NCI-H526 (cell line): ENCODE measurements at regions not wholly inside any gene's neighbourhood (a gene's known extent, or its start where the extent isn't known, plus 50 kb on each side); places are given as distances from the start of the nearest gene placed in this dataset.

ENCODE experiments used
- DNase-seq, 2 experiments: peaks; one replicate each; lab custom pipeline; 2025; lab: John Stamatoyannopoulos, UW

GRCh38 chr22:49236541-49237075 lies 591.1 kb downstream of the BRD1 start:
- no peak for DNase-seq

GRCh38 chr22:49235463-49236300 lies 592.0 kb downstream of the BRD1 start:
- no peak for DNase-seq

- no peak for DNase-seq
Observed at GRCh38 chr22:49234459-49234858, 593.2 kb downstream of the BRD1 start.

DNA sequence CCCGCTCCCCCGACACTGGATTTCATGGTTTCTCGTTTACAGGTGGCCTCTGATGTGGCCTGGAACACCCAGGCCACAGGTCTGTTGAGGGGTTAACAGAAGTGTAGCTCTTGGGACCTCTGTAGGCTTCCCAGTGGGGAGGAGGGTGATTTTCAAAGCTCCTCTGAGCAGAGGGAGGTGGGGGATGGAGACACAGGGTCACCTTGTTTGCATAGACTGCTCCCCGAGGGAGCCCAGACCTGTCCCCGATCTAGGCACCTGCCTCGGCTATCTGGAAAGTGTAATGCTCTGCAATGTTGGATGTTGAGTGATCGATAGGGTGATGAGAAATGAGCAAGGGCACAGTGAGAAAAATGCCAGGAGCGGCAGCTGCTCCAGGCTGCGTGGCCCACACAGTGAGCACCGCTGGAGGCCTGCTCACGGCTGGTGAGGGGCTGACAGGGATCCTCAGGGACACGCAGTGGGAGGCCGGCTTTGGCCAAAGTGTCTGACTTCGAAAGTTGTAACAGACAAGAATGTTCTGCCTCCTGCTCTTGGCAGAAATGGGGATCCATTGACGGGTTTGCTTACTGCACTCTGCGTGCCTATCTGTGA lies 594.1 kb downstream of the BRD1 start:
- DNase-seq: no peak

- no peak for DNase-seq
Observed at GRCh38 chr22:49232319-49233067, 595.2 kb downstream of the BRD1 start.

- no peak for DNase-seq
Observed at GRCh38 chr22:49230194-49230577, 597.5 kb downstream of the BRD1 start.

GRCh38 chr22:49229483-49230193 lies 598.0 kb downstream of the BRD1 start:
- no peak for DNase-seq

- peak in 1 of 2 experiments; percentile 3 for DNase-seq
Observed at GRCh38 chr22:49228431-49229037, 599.1 kb downstream of the BRD1 start.

DNA sequence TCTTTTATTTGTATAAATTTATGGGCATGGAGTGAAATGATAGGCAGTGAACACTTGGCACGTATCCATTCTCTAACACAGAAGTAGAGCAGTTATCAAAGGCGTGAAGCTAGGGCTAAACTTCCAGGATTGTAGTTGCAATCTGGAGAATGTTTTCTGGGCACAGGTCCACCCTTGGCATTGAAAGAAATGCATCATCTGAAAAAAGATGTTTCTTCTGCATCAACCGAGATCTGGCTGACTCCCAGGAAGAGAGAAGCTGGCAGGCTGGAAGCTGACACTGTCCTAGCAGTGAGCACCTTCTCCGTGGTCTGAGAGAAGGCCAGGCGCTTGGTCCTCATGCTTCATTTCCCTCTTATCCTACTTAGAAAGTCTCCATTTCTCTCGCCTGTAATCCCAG lies 600.0 kb downstream of the BRD1 start:
- DNase-seq: no peak

- DNase-seq: no peak
Observed at GRCh38 chr22:49226096-49226495, 601.6 kb downstream of the BRD1 start.

- no peak for DNase-seq
Observed at GRCh38 chr22:49224243-49224642, 603.4 kb downstream of the BRD1 start.

- no peak for DNase-seq
Observed at GRCh38 chr22:49218142-49218541, 609.5 kb downstream of the BRD1 start.

- no peak for DNase-seq
Observed at GRCh38 chr22:49216579-49216978, 611.1 kb downstream of the BRD1 start.

DNA sequence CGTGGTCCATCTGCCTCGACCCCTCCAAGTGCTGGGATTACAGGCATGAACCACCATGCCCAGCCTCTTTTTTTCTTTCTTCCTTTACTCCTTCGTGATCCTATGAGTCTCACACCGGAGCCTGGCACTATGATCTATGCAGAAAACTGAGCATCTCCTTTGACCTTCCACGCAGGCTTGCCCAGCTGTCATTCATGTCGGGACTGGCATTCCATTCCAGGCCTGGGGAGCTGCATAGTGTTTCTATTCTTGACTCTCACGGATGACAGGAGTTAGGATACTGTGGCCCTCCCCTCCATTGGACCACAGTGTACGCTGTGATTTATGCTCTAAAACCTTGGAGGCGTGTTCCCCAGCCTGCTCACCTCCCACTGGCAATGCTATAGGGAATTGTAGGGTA lies 611.8 kb downstream of the BRD1 start:
- no peak for DNase-seq

DNA sequence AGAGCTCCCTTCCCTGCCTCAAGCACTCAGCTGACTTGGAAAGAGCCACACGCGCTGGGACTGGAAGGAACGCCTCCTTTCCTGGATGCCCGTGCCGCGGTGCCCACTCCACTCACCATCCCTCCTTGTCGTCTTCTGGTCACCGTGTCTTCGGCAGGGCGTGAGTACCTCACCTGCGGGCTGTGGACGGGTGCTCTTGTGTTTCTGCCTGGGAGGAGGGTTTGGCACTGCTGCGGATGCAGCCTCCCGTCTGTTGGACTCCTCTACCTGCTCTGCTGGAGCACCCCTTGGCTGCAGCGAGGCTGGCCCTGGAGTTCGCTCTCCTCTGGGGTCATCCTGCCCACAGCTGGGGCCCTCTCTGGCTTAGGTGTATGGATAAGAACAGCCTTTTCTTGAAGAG lies 612.7 kb downstream of the BRD1 start:
- DNase-seq: no peak

DNA sequence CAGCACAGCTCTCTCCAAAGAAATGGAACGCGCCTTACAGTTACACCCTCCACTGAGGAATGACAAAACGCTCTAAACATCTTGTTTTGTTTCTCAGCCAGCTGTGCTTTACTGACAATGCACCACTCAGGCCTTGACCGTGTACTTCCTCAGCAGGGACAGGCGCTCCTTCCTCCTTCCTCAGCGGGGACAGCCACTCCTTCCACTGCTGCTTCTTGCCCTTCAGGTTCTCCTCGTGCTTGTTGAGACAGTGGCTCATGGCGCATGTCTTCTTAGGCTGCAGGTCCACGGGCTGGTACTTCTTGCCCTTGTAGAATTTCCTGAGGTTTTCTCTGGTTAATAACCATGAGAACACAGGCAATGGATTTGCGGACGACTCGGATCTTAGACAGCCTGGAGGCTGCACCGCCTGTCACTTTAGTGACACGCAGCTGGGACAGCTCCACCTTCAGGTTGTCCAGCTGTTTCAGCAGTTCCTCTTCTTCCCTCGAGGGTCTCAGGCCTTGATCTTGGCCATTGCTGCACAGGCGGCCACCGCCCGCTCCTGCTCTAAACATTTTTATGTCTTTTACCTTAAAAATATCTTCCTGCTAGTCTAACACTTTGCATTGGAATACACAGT lies 613.8 kb downstream of the BRD1 start:
- no peak for DNase-seq

DNA sequence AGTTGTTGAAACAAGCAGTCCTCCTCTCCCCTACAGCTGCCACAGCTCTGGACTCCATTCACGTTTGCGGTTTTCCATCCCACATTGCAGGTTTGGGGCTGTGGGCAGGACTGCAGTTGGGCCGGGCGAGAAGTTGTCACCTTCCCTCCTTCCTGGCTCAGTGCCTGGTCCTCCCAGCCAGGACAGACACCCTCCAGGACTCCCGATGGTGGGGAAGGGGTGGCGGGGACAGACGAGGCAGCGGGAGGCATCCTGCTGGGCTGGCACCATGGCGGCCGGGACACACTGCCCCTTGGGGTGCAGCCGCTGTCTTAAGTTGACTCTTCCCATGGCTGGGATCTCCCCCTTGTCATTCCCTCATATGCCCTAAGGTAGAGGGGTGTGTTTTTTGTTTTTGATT lies 615.2 kb downstream of the BRD1 start:
- no peak for DNase-seq

- DNase-seq: no peak
Observed at GRCh38 chr22:49212002-49212401, 615.7 kb downstream of the BRD1 start.

- no peak for DNase-seq
Observed at GRCh38 chr22:49211176-49211575, 616.5 kb downstream of the BRD1 start.

GRCh38 chr22:49210606-49211005 lies 617.1 kb downstream of the BRD1 start:
- DNase-seq: no peak
